ENCODE measurements at regions not wholly inside any gene's neighbourhood (a gene's known extent, or its start where the extent isn't known, plus 50 kb on each side); places are given as distances from the start of the nearest gene placed in this dataset.

DNA sequence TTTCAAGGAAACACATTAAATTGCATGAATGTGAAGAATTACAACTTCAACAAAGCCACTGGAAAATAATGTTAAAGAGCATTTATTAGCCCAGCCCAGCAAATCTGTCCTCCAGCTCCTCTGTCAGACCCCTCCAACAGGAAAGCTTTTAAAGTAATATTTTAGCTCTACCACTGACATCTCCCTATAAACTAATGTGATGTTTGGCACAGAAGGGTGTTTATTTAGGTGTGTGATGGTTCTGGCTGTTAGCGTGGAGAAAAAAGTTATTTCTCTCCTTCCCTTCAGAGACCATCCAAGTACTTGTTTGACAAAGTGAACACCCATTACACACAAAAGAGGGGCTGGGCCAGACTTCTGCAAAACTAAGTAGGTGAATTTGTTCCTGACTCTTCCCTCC is 111.9 kb upstream of the TARS1 start:
- intact Hi-C loops (cut with DNase I): no loop called here
- TF ChIP-seq POLR2A (IDR thresholded peaks at IDR 0.05; ENCODE audit: low read depth) (no peak), POLR2AphosphoS5 (IDR thresholded peaks at IDR 0.05) (no peak), EP300 (IDR thresholded peaks at IDR 0.05) (no peak)
- TF ChIP-seq, protein P1, sequence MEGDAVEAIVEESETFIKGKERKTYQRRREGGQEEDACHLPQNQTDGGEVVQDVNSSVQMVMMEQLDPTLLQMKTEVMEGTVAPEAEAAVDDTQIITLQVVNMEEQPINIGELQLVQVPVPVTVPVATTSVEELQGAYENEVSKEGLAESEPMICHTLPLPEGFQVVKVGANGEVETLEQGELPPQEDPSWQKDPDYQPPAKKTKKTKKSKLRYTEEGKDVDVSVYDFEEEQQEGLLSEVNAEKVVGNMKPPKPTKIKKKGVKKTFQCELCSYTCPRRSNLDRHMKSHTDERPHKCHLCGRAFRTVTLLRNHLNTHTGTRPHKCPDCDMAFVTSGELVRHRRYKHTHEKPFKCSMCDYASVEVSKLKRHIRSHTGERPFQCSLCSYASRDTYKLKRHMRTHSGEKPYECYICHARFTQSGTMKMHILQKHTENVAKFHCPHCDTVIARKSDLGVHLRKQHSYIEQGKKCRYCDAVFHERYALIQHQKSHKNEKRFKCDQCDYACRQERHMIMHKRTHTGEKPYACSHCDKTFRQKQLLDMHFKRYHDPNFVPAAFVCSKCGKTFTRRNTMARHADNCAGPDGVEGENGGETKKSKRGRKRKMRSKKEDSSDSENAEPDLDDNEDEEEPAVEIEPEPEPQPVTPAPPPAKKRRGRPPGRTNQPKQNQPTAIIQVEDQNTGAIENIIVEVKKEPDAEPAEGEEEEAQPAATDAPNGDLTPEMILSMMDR (IDR thresholded peaks at IDR 0.05): no peak
- no peak overlapping the region for H3K4me3 ChIP-seq
- H3K36me3 ChIP-seq: no peaks in the 10 kb centered on the region
- no peak overlapping the region for H3K27ac ChIP-seq (replicated peaks in 1 of 4)
- no peak for DNase-seq (ENCODE audit: extremely low spot score)
- 44% methylated on average over 1 of the region's 1 CpG for WGBS
- peaks cover 3 to 49% (median 38%) of the 10 kb centered on the region in 4 donors for H3K4me1 ChIP-seq
- H3K9me3 ChIP-seq: no peaks in the 10 kb centered on the region
- no peaks in the 10 kb centered on the region for H3K27me3 ChIP-seq

DNA sequence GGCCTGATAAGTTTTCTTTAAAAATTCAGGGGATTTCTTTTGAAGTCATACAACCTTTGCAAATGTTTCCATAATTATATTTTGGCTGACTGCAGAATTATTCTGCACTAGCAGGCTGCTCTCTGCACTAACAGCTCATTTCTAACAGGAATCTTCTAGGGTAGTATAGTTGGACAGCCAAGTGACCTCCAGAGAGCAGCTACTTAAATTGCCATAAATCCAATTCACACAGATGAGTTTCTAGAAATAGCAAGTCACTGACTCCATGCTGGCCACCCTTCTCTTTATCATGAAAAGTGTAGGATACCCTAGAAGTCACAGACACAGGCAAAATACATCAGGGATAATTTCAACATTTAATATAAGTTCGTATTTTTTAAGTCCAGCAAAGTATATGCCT is 110.9 kb upstream of the TARS1 start:
- Histone ChIP-seq H3K9me3 (no peaks in the 10 kb centered on the region), H3K4me3 (no peak overlapping the region), H3K4me1 (peaks cover 3 to 40% (median 34%) of the 10 kb centered on the region in 4 donors), H3K27ac (replicated peaks in 1 of 4) (no peak overlapping the region), H3K27me3 (no peaks in the 10 kb centered on the region), H3K36me3 (no peaks in the 10 kb centered on the region)
- no peak for DNase-seq (ENCODE audit: extremely low spot score)
- intact Hi-C loops (cut with DNase I): no loop called here
- WGBS: 39% methylated on average over 1 of the region's 1 CpG
- TF ChIP-seq EP300 (IDR thresholded peaks at IDR 0.05): no peak
- TF ChIP-seq POLR2A (IDR thresholded peaks at IDR 0.05; ENCODE audit: low read depth): no peak
- TF ChIP-seq, protein P1 (IDR thresholded peaks at IDR 0.05): no peak
- TF ChIP-seq POLR2AphosphoS5 (IDR thresholded peaks at IDR 0.05): no peak

DNA sequence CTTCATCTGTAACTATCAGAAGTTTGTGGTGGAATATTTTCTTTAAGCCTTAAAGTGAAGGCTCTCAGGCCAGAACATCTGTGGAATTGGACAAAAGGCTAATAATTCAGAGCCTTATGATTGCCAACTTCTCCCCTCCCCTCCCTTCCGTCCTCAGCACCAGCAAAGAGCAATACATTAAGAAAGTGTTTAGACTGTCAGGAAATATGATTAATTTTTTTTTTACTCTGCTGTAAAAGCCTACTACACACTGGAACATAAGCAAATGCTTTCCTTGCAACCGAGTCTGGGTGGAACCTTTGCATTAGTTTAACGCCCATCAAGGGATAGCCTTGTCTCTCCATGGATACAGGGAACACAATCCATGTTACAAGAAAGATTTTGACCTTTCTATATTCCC is 110.3 kb upstream of the TARS1 start:
- Histone ChIP-seq H3K4me1 (peaks cover 3 to 35% (median 29%) of the 10 kb centered on the region in 4 donors), H3K27ac (replicated peaks in 1 of 4) (peak overlapping the region in 2 of 4 donors; percentile 10 to 18), H3K4me3 (no peak overlapping the region), H3K36me3 (no peaks in the 10 kb centered on the region), H3K27me3 (no peaks in the 10 kb centered on the region), H3K9me3 (no peaks in the 10 kb centered on the region)
- TF ChIP-seq POLR2A (IDR thresholded peaks at IDR 0.05; ENCODE audit: low read depth) (no peak), EP300 (IDR thresholded peaks at IDR 0.05) (no peak), POLR2AphosphoS5 (IDR thresholded peaks at IDR 0.05) (no peak)
- TF ChIP-seq, protein P1 (IDR thresholded peaks at IDR 0.05): no peak
- intact Hi-C loops (cut with DNase I): no loop called here
- WGBS: 25% methylated on average over 3 of the region's 3 CpGs
- no peak for DNase-seq (ENCODE audit: extremely low spot score)

DNA sequence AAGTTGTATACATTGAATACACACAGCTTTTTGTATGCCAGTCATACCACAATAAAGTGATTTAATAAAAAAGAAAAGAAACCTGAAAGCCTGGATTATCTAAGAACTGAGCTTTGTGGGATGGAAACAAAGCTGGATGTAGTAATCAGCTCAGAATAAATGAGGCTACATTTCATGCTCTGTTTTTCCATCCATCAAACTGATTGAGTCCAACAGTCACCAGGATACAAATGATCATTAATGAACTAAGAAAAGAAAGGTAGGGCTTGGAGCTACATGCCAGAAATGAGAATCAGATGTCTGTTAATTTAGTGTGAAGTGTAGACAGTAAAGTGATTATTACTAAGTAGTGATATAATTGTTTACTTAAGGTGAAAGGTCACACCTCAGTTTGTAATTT is 109.8 kb upstream of the TARS1 start:
- Histone ChIP-seq H3K27ac (replicated peaks in 1 of 4) (peak overlapping the region in 1 of 4 donors; percentile 10), H3K4me1 (peaks cover 3 to 35% (median 29%) of the 10 kb centered on the region in 4 donors), H3K36me3 (no peaks in the 10 kb centered on the region), H3K4me3 (no peak overlapping the region), H3K9me3 (no peaks in the 10 kb centered on the region), H3K27me3 (no peaks in the 10 kb centered on the region)
- no peak for TF ChIP-seq POLR2AphosphoS5 (IDR thresholded peaks at IDR 0.05)
- TF ChIP-seq POLR2A (IDR thresholded peaks at IDR 0.05; ENCODE audit: low read depth): no peak
- no peak for TF ChIP-seq EP300 (IDR thresholded peaks at IDR 0.05)
- TF ChIP-seq, protein P1 (IDR thresholded peaks at IDR 0.05): no peak
- DNase-seq (ENCODE audit: extremely low spot score): no peak
- intact Hi-C loops (cut with DNase I): no loop called here

DNA sequence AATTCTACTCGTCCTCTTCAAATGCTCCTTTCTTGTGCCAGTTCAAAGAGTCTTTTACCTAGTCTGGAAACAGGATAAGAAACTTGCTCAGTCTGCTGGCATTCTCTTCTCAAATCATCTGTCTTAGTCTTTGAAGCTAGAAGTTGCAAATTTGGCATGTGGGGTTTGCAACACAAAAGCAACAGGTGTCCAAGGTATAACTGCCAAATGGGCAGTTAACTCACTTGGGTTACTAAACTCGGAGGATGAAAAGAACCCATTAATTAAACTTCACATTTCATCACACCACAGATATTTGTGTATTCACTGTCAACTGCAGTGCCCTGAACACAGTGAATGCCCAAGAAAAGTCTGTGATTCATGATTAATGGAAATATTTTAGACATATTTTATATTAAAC is 108.0 kb upstream of the TARS1 start:
- Histone ChIP-seq H3K4me1 (peaks cover 5 to 43% (median 35%) of the 10 kb centered on the region in 4 donors), H3K36me3 (no peaks in the 10 kb centered on the region), H3K9me3 (no peaks in the 10 kb centered on the region), H3K27ac (replicated peaks in 1 of 4) (no peak overlapping the region), H3K4me3 (no peak overlapping the region), H3K27me3 (no peaks in the 10 kb centered on the region)
- 51% methylated on average over 2 of the region's 2 CpGs for WGBS
- TF ChIP-seq EP300 (IDR thresholded peaks at IDR 0.05) (no peak), POLR2AphosphoS5 (IDR thresholded peaks at IDR 0.05) (no peak), POLR2A (IDR thresholded peaks at IDR 0.05; ENCODE audit: low read depth) (no peak)
- TF ChIP-seq, protein P1 (IDR thresholded peaks at IDR 0.05): no peak
- no peak for DNase-seq (ENCODE audit: extremely low spot score)
- intact Hi-C loops (cut with DNase I): no loop called here

All from esophagus muscularis mucosa (tissue), 4 donors.